PC-3 (cell line): ENCODE measurements at regions not wholly inside any gene's neighbourhood (a gene's known extent, or its start where the extent isn't known, plus 50 kb on each side); places are given as distances from the start of the nearest gene placed in this dataset.

Experiments used
- ATAC-seq: fragments of 200-7000 bp; cut with Tn5 transposase; 2 replicates; pipeline ENCODE4 v1.9.1; 2020; ENCODE audit warnings: mild to moderate bottlenecking, moderate library complexity
- BruUV-seq: library from RNA; stranded (reverse); fragments of 400-500 nt; replicated peaks from 2 replicates; lab custom pipeline; 2021; lab: Mats Ljungman, UMichigan
- CTCF ChIA-PET: fragments of 300-600 bp; sonication (Branson Sonifier 250); formaldehyde crosslinking; loops from one replicate; lab custom pipeline; 2022; ENCODE audit warnings: antibody characterized with exemption; lab: Charles Lee
- POLR2A ChIA-PET: fragments of 300-600 bp; sonication (Branson Sonifier 250); formaldehyde crosslinking; loops from one replicate; lab custom pipeline; 2022; ENCODE audit warnings: antibody characterized with exemption; ENCODE audit not compliant: unreplicated experiment; lab: Charles Lee
- DNase-seq: peaks from one replicate; pipeline ENCODE4 v3.0.0-alpha.2; 2015
- H2AFZ ChIP-seq: fragments of 300-600 bp; sonication (generic); 2 replicates; pipeline ENCODE4 v1.6.0; 2016; ENCODE audit warnings: antibody characterized with exemption, low read length
- H3F3A ChIP-seq: fragments of 300-600 bp; sonication (generic); one replicate; pipeline ENCODE4 v1.6.0; 2017; ENCODE audit warnings: antibody characterized with exemption, low read length, control low read depth, mild to moderate bottlenecking; ENCODE audit not compliant: unreplicated experiment
- H3K27ac ChIP-seq: fragments of 300-600 bp; sonication (generic); 2 replicates; pipeline ENCODE4 v1.5.1; 2016; ENCODE audit warnings: mild to moderate bottlenecking, low read length
- H3K27me3 ChIP-seq: fragments of 300-600 bp; sonication (generic); 2 replicates; pipeline ENCODE4 v1.6.1; 2016; ENCODE audit warnings: low read length, mixed read lengths
- H3K36me3 ChIP-seq: fragments of 300-600 bp; sonication (generic); 2 replicates; pipeline ENCODE4 v1.6.1; 2016; ENCODE audit warnings: low read depth, mixed run types, low read length, mixed read lengths
- H3K4me1 ChIP-seq: fragments of 300-600 bp; sonication (generic); 2 replicates; pipeline ENCODE4 v1.5.1; 2016; ENCODE audit warnings: low read length; ENCODE audit not compliant: insufficient read depth
- H3K4me2 ChIP-seq: fragments of 300-600 bp; sonication (generic); 2 replicates; pipeline ENCODE4 v1.6.0; 2016; ENCODE audit warnings: low read length
- H3K4me3 ChIP-seq: fragments of 300-600 bp; sonication (generic); 2 replicates; pipeline ENCODE4 v1.5.1; 2016; ENCODE audit warnings: mild to moderate bottlenecking, low read length, mixed read lengths
- H3K79me2 ChIP-seq: fragments of 300-600 bp; sonication (generic); 2 replicates; pipeline ENCODE4 v1.6.1; 2017; ENCODE audit warnings: low read length, mixed read lengths
- H3K9ac ChIP-seq: fragments of 300-600 bp; sonication (generic); 2 replicates; pipeline ENCODE4 v1.6.0; 2016; ENCODE audit warnings: mild to moderate bottlenecking, low read length
- H3K9me2 ChIP-seq: fragments of 300-600 bp; sonication (generic); replicated peaks from 2 replicates; pipeline ENCODE4 v1.6.1; 2016; ENCODE audit warnings: mixed run types, low read length, mixed read lengths
- H3K9me3 ChIP-seq: fragments of 300-600 bp; sonication (generic); 2 replicates; pipeline ENCODE4 v1.6.1; 2016; ENCODE audit warnings: low read length, mixed read lengths
- H4K20me1 ChIP-seq: fragments of 300-600 bp; sonication (generic); 2 replicates; pipeline ENCODE4 v1.6.1; 2016; ENCODE audit warnings: low read length, mixed read lengths
- CTCF ChIP-seq: fragments of 300-600 bp; sonication (generic); conservative IDR thresholded peaks from 2 replicates; pipeline ENCODE4 v1.5.1; 2017; ENCODE audit warnings: antibody characterized with exemption, low read depth, mild to moderate bottlenecking, low read length
- EZH2 ChIP-seq: fragments of 300-600 bp; sonication (generic); IDR thresholded peaks from one replicate; pipeline ENCODE4 v1.6.1; 2017; ENCODE audit warnings: antibody characterized with exemption, mild to moderate bottlenecking, low read length; ENCODE audit not compliant: unreplicated experiment
- EZH2phosphoT487 ChIP-seq: fragments of 300-600 bp; sonication (generic); IDR thresholded peaks from 2 replicates; pipeline ENCODE4 v1.6.1; 2018; ENCODE audit warnings: mild to moderate bottlenecking, antibody characterized with exemption, low read length, borderline replicate concordance
- intact Hi-C: fragments of 100-400 bp; cut with micrococcal nuclease; formaldehyde crosslinking; loops from 2 replicates; pipeline ENCODE4 v1.9.0; 2023

GRCh38 chr10:44042075-44042770, 342.7 kb downstream of the CXCL12 start:
- Histone ChIP-seq H3F3A (no peaks in the 10 kb centered on the region), H3K9ac (no peak overlapping the region), H3K9me2 (no peaks in the 10 kb centered on the region), H3K9me3 (no peaks in the 10 kb centered on the region), H4K20me1 (no peaks in the 10 kb centered on the region), H3K27me3 (peaks cover 38% of the 10 kb centered on the region), H2AFZ (no peak overlapping the region), H3K4me3 (no peak overlapping the region), H3K36me3 (no peaks in the 10 kb centered on the region), H3K27ac (no peak overlapping the region), H3K4me1 (no peaks in the 10 kb centered on the region), H3K4me2 (no peak overlapping the region), H3K79me2 (no peaks in the 10 kb centered on the region)
- POLR2A ChIA-PET = no interaction called here
- DNase-seq (no peak), ATAC-seq (no peak)
- intact Hi-C loops = no loop called here
- no peak for TF ChIP-seq CTCF
- no peak for TF ChIP-seq EZH2phosphoT487
- TF ChIP-seq EZH2 = no peak
- CTCF ChIA-PET = no interaction called here
- no TSS peak for BruUV-seq

GRCh38 chr10:44039599-44039998, 345.3 kb downstream of the CXCL12 start:
- Histone ChIP-seq H3F3A (no peaks in the 10 kb centered on the region), H3K36me3 (no peaks in the 10 kb centered on the region), H3K4me2 (no peak overlapping the region), H3K4me1 (no peaks in the 10 kb centered on the region), H3K9ac (no peak overlapping the region), H4K20me1 (no peaks in the 10 kb centered on the region), H3K27ac (no peak overlapping the region), H3K27me3 (peaks cover 14% of the 10 kb centered on the region), H2AFZ (no peak overlapping the region), H3K4me3 (no peak overlapping the region), H3K9me3 (no peaks in the 10 kb centered on the region), H3K9me2 (no peaks in the 10 kb centered on the region), H3K79me2 (no peaks in the 10 kb centered on the region)
- DNase-seq = no peak
- ChIA-PET CTCF (no interaction called here), POLR2A (no interaction called here)
- TF ChIP-seq EZH2phosphoT487 = no peak
- TF ChIP-seq EZH2 = no peak
- no peak for TF ChIP-seq CTCF
- no TSS peak for BruUV-seq
- ATAC-seq = no peak
- intact Hi-C loops = no loop called here

GRCh38 chr10:44036425-44036824, 348.5 kb downstream of the CXCL12 start:
- Histone ChIP-seq H3K4me3 (no peak overlapping the region), H3F3A (no peaks in the 10 kb centered on the region), H3K9ac (no peak overlapping the region), H3K9me2 (no peaks in the 10 kb centered on the region), H3K4me2 (no peak overlapping the region), H3K79me2 (no peaks in the 10 kb centered on the region), H3K27ac (no peak overlapping the region), H3K27me3 (no peaks in the 10 kb centered on the region), H3K9me3 (no peaks in the 10 kb centered on the region), H2AFZ (no peak overlapping the region), H3K4me1 (no peaks in the 10 kb centered on the region), H4K20me1 (no peaks in the 10 kb centered on the region), H3K36me3 (no peaks in the 10 kb centered on the region)
- CTCF ChIA-PET = no interaction called here
- ATAC-seq (no peak), DNase-seq (no peak)
- TF ChIP-seq EZH2phosphoT487 (no peak), CTCF (no peak), EZH2 (no peak)
- intact Hi-C loops = no loop called here
- POLR2A ChIA-PET = no interaction called here
- no TSS peak for BruUV-seq
